Type B pancreatic cell (in vitro differentiated cells): ENCODE measurements at regions not wholly inside any gene's neighbourhood (a gene's known extent, or its start where the extent isn't known, plus 50 kb on each side); places are given as distances from the start of the nearest gene placed in this dataset.
A peak's percentile ranks its signal among the peaks of the same experiment; 100 is the strongest.

Source experiments
- DNase-seq: peaks from one replicate; pipeline ENCODE4 v3.0.0; 2021; ENCODE audit warnings: mixed read lengths; ENCODE audit not compliant: unreplicated experiment; ENCODE audit errors: extremely low spot score
- H3K27ac Mint-ChIP-seq: 2 replicates; pipeline ENCODE4 v1.8.0; 2021; ENCODE audit warnings: mild to moderate bottlenecking, mixed read lengths
- H3K27me3 Mint-ChIP-seq: 2 replicates; pipeline ENCODE4 v1.8.0; 2021; ENCODE audit warnings: mixed read lengths
- H3K36me3 Mint-ChIP-seq: 2 replicates; pipeline ENCODE4 v1.8.0; 2021; ENCODE audit warnings: mixed read lengths
- H3K4me1 Mint-ChIP-seq: one replicate; pipeline ENCODE4 v1.8.0; 2021; ENCODE audit warnings: mixed read lengths; ENCODE audit not compliant: unreplicated experiment
- H3K4me3 Mint-ChIP-seq: 2 replicates; pipeline ENCODE4 v1.8.0; 2021; ENCODE audit warnings: mild to moderate bottlenecking, mixed read lengths
- H3K9me3 Mint-ChIP-seq: 2 replicates; pipeline ENCODE4 v1.8.0; 2021; ENCODE audit warnings: mixed read lengths
- TF ChIP-seq, protein P1 (sequence below): fragments of 200-600 bp; sonication (generic); conservative IDR thresholded peaks from 2 replicates; pipeline ENCODE4 v1.5.0; 2021; ENCODE audit warnings: antibody characterized with exemption, mild to moderate bottlenecking

DNA sequence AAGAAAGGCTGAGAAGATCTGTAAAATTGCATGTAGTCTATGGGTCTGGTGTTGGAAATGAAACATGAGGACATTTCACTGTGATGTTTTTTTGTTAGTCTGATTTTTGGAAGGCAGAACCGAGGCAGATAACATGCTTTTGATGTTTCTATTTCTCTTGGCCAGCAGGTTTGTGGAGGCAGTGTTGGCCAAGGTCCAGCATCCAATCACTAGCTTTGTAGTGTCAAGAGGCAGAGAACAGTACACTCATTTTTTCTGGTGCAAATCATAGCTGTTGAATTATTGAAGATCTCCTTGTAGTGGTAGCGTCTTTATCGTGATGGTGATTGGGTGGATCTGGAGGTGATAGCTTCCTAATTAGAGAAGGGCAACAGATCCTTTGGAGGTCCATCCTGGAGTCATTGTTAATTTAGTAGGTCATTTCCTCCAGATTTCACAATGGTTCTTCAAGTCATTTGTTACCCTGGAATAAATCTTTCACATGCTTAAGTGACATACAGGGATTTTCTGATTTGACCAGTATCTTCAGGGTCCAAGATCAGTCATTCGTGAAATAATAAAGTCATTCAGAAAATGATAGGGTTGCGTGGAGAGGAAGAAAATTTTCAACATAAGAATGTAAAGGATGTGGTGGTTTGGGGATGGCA is 252.4 kb upstream of the CPNE8 start:
- H3K27me3 Mint-ChIP-seq, result no peaks in the 10 kb centered on the region
- no peaks in the 10 kb centered on the region for H3K9me3 Mint-ChIP-seq
- TF ChIP-seq, protein P1, sequence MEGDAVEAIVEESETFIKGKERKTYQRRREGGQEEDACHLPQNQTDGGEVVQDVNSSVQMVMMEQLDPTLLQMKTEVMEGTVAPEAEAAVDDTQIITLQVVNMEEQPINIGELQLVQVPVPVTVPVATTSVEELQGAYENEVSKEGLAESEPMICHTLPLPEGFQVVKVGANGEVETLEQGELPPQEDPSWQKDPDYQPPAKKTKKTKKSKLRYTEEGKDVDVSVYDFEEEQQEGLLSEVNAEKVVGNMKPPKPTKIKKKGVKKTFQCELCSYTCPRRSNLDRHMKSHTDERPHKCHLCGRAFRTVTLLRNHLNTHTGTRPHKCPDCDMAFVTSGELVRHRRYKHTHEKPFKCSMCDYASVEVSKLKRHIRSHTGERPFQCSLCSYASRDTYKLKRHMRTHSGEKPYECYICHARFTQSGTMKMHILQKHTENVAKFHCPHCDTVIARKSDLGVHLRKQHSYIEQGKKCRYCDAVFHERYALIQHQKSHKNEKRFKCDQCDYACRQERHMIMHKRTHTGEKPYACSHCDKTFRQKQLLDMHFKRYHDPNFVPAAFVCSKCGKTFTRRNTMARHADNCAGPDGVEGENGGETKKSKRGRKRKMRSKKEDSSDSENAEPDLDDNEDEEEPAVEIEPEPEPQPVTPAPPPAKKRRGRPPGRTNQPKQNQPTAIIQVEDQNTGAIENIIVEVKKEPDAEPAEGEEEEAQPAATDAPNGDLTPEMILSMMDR, result no peak
- no peaks in the 10 kb centered on the region for H3K4me1 Mint-ChIP-seq
- no peak overlapping the region for H3K27ac Mint-ChIP-seq
- H3K36me3 Mint-ChIP-seq, result no peaks in the 10 kb centered on the region
- H3K4me3 Mint-ChIP-seq, result no peak overlapping the region
- no peak for DNase-seq

GRCh38 chr12:39145175-39145999 is 240.0 kb upstream of the CPNE8 start:
- Mint-ChIP-seq H3K36me3 (no peaks in the 10 kb centered on the region), H3K27ac (no peak overlapping the region), H3K4me3 (peak overlapping the region; percentile 75), H3K4me1 (no peaks in the 10 kb centered on the region), H3K9me3 (peaks cover 5% of the 10 kb centered on the region), H3K27me3 (peaks cover 11% of the 10 kb centered on the region)
- TF ChIP-seq, protein P1, result peak; percentile 75
- DNase-seq, result no peak

DNA sequence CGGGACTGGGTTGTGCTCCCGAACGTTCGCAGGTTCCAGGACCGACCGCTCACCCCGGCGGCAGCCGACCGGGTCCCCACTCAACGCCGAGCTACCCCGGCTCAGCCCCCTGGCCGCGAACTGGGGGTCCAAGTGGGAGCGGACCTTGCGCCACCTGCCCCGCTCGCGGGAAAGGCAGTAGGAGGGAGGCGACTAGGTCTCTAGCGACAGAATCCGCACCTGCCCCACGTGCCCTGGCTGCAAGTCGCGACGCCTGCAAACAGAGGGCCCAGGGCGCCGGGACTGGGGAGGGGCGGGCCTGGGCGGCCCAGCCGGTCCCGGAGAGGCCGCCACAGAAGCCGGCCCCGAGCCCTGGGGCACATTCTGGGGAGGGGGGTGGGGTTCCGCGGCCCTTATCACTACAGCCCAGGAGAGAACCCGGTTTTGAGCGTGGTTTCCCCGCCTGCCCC is 239.2 kb upstream of the CPNE8 start:
- DNase-seq, result no peak
- Mint-ChIP-seq H3K9me3 (peaks cover 5% of the 10 kb centered on the region), H3K36me3 (no peaks in the 10 kb centered on the region), H3K27ac (no peak overlapping the region), H3K4me1 (no peaks in the 10 kb centered on the region), H3K27me3 (peaks cover 11% of the 10 kb centered on the region), H3K4me3 (no peak overlapping the region)
- TF ChIP-seq, protein P1, result no peak

DNA sequence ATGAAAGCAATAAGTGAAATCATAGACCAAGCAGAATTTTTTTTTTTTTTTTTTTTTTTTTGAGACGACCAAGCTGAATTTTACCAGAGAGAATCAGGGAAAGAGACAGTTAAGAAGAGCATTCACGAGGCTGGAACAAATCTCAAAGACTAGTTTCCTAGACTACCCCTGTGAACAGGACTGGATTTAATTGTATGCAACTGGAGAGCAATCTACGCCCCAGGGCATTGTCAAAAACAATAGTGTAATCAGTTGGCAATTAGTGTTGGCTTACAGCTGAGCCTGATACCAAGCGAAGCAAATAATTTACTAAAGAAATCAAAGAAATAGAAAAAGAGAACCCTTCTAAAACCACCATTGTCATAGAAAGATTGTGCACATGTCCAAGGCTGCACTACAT is 232.9 kb upstream of the CPNE8 start:
- H3K36me3 Mint-ChIP-seq, result no peaks in the 10 kb centered on the region
- TF ChIP-seq, protein P1, result no peak
- no peak overlapping the region for H3K4me3 Mint-ChIP-seq
- DNase-seq, result no peak
- H3K4me1 Mint-ChIP-seq, result no peaks in the 10 kb centered on the region
- H3K27ac Mint-ChIP-seq, result no peak overlapping the region
- H3K9me3 Mint-ChIP-seq, result no peaks in the 10 kb centered on the region
- peaks cover 5% of the 10 kb centered on the region for H3K27me3 Mint-ChIP-seq

GRCh38 chr12:39127401-39127800 is 222.0 kb upstream of the CPNE8 start:
- no peak overlapping the region for H3K27ac Mint-ChIP-seq
- TF ChIP-seq, protein P1, result no peak
- no peak for DNase-seq
- peaks cover 7% of the 10 kb centered on the region for H3K4me1 Mint-ChIP-seq
- H3K27me3 Mint-ChIP-seq, result no peaks in the 10 kb centered on the region
- H3K36me3 Mint-ChIP-seq, result no peaks in the 10 kb centered on the region
- H3K4me3 Mint-ChIP-seq, result no peak overlapping the region
- no peaks in the 10 kb centered on the region for H3K9me3 Mint-ChIP-seq
